GM19452 (cell line): ENCODE measurements at regions not wholly inside any gene's neighbourhood (a gene's known extent, or its start where the extent isn't known, plus 50 kb on each side); places are given as distances from the start of the nearest gene placed in this dataset.
"Not testable (repeated sequence)": the region's sequence is repeated elsewhere in the genome, so short reads cannot be mapped to it uniquely, and the experiment has no call there.

Source experiments
- ATAC-seq: cut with Tn5 transposase; IDR thresholded peaks from one replicate; pipeline ENCODE4 v1.9.1; 2021; ENCODE audit not compliant: unreplicated experiment

DNA sequence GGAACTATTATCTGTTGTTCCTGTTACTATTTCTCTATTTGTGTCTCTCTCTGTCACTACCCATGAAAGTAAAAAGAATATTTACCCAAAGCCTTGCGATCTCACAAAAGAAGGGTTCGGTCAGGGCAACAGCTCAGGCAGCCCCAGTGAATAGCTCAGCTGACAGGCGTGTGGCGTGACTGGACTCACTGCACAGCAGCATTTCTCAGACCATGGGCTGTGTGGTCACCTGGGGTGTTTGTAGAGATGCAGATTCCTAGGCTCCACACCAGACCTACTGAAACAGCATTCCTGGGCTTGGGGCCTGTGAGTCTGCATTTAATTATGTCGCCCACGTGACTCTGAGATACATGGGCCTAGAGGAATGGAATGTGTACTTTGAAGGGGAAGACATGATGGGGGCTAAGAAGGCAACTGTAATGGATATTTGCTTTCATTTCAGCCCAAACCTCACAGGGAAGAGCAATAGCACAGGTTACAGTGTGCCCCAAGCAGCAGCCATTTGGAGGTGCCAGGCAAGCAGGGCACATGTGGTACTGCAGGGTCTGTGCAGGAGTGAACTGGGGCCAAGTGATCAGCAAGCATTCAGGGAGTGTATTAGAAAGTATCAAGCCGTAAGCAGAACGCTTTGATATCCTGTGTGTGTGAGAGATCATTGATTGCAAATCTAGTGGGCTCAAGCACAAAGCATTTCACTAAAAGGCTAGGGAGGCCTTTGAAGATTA lies 90.4 kb upstream of the RBMS1 start:
- ATAC-seq: no peak

DNA sequence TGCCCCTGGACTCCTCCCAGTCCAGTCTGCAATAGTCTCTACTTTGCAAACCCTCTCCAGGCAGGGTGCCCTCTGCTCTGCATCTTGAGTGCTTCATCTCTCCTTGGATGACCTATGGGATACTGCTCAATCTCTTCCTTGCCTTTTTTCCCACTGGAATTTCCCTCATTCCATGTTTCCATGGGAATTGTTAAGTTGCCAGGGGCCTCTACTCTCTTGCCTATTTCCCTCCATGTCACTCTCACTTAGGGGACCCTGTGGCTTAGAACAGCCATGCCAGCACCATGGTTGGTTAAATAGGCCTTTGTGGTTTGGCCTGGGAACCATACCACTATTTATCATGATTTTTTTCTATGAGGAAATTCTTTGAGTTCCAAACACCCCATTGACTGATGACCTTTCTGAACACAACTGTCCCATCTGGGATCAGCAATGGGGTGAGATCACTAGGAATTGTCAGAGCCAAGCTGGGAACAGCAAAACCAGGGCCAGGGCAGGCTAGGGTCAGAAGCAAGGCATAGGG lies 91.4 kb upstream of the RBMS1 start:
- no peak for ATAC-seq

DNA sequence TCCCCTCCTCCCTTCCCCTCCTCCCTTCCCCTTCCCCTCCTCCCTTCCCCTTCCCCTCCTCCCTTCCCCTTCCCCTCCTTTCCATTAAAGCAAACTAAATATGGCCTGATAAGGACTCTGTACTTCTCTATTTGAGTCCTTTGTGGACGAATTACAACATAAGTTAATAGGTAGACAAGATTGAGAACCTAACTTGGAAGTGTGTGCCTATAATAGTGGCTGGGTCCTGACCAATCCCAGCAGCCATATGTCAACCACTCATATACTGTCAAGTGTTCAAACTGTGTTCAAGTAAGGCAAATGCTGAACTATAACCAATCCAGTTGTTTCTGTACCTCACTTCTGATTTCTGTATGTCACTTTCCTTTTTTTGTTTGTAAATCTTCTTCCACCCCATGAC lies 97.1 kb upstream of the RBMS1 start:
- ATAC-seq: no peak

DNA sequence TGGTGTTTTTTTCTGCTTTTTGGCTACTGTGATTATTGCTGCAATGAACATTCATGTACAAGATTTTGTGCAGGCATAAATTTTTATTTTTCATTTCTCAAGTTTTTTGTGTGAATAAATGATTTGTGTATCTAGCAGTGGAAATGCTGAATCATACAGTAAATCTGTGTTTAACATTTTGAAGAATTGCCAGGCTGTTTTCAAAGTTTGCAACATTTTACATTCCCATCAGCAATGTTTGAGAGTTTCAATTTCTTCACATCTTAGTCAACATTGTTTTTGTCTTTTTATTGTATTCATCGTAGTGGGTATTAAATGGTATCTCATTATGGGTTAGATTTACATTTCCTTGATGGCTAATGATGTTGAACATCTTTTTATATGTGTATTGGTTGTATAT lies 98.8 kb upstream of the RBMS1 start:
- ATAC-seq: no peak

DNA sequence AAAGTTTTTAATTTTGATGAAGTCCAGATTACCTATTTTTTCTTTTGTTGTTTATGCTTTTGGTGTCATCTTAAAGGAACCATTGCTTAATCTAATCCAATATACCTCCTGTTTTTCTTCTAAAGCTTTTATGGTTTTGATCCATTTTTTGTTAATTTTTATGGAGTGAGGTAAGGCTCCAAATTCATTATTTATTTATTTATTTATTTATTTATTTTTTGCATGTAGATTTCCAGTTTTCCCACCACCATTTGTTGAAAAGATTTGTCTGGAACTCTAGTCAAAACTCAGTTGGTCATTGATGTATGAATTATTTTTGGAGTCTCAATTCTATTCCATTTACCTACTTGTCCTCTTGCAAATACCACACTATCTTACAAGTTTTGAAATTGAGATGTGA lies 99.4 kb upstream of the RBMS1 start:
- no peak for ATAC-seq

DNA sequence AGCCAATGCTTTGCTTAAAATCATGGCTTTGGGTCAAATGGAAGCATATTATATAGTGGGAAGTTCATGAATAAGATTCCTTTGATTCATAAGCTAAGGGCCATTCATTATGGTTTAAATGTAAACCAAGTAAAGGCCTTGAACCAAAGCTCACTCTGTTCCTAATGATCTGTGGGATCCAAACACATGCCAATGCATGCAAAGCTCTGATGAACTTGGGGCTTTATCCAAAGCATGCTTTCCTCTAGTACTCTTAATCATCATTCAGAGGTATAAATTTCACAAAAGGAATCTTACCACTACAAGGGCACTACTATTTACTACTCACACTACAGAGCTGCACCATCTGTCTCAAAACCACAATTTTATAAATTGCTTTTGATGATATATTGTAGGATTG lies 102.8 kb upstream of the RBMS1 start:
- no peak for ATAC-seq

DNA sequence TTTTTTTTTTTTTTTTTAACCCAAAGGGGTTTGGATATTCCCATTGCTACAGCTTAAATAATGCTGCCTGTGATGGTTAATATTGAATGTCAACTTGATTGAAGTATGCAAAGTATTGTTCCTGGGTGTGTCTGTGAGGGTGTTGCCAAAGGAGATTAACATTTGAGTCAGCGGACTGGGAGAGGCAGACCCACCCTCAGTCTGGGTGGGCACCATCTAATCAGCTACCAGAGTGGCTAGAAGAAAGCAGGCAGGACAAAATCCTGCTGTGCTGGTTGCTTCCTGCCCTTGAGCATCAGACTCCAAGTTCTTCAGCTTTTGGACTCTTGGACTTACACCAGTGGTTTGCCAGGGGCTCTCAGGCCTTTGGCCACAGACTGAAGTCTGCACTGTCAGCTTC lies 106.8 kb upstream of the RBMS1 start:
- ATAC-seq: not testable (repeated sequence)

DNA sequence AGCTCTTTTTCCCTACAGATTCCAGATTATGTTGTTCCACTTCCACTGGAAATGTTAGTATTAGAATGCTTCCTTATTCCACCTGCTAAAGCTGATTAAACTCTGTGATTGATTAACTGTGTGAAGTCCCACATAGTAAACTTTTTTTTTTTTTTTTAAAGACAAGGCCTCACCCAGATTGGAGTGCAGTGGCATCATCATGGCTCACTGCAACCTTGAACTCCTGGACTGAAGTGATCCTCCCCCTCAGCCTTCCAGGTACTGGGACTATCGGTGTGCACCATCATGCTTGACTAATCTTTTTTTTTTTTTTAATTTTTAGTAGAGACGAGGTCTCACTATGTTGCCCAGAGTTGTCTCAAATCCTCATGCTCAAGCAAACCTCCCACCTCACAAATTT lies 108.5 kb upstream of the RBMS1 start:
- ATAC-seq: no peak

DNA sequence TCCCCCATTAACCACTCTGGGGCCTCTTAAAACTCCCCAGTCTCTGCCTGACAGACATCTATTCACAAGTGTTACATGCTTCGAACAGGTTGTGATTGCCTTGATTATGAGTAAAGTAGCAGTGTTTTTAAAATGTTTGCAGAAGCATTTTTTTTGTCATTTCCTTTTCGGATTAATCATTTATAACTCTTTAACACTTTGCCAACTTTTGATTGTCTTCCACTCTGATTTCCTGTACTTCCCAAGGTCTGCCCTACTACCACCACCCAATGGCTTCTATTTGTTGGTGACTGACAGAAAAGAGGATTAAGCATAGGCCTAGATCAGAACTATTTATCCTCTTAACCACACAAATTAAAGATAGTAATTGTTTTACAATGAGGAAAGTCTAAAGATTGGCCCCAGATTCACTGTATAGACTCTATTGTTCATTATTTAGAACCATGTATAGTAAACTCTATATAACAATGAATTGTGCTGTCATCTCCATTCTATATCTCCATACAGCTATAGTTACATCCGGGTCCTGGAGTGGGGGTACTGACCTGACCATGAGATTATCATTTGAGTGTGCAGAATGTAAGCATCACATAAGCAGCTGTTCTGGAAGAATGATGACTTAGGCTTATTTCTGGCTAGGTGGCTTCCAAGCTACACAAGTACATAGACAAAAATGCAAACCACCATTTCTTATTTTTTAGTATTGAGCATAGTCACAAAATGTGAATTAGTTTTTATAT lies 110.3 kb upstream of the RBMS1 start:
- no peak for ATAC-seq

DNA sequence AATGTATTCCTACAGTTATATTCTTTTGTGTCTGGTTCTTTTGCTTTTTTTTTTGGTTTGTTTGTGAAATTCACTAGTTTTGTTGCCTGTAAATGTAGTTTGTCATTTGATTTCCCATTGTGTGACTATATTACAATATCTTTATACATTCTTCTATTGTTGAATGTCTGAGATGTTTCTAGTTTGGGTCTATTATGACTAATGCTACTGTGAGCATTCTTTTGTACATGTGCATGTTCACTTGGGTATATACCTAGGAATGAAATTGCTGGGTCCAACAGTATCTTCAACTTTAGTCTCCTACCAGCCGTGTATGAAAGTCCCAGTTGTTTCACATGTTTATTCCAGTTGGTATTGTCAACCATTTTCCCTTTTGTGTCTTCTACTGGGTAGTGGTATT lies 112.7 kb upstream of the RBMS1 start:
- no peak for ATAC-seq

DNA sequence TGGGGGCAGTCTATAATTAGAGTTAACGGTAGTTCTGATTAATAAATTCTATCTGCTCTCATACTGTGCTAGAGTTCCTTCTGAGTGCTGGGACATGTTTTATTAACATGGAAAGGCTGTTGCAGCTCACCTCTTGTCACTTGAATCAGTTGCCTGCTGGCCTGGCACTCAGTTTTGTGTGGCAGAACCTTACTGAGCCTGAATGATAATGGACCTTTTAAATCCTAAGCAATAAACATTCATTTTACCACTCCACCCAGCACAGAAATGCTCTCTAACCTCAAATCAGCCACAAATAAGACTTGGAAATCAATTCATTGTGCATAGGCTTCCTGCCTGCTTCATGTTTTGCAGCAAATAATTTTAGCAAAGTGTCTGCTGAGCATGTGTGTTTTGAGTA lies 115.0 kb upstream of the RBMS1 start:
- ATAC-seq: no peak

DNA sequence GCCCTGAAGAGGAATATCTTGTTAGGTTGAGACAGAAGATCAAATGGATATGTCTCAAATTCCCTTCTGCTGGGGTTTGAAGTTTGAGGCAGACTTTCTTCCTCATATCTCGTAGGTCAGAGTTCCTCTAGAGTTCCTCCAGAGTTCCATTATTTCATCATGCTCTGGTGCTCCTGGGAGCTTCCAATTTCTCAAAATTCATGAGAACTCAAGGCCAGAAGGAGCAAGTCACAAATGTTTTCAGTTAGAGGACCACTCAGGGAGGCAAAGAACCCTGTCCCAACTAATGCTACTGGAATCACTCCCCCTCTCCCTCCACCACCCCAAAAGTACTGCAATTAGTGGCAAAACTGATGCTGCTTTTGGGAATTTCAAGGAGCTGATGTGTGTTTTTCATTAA lies 115.7 kb upstream of the RBMS1 start:
- no peak for ATAC-seq

DNA sequence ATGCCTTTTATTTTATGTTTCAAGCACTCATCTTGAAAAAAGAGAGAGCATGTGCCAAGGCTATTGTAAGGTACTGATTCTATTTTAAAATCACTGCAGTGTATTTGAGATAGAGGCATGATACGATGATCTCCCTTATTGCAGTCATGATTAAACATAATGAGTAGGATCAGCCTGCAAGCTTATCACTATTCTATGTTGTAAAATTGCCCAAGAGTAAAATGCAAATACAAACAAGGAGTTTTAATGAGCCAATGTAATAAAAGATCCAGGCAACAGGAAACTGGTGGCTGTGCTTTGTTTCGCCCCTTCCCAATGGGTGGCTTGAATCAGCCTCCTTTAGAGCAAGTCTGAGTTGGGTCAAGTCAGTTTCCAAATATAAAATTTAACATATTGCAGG lies 116.4 kb upstream of the RBMS1 start:
- no peak for ATAC-seq

DNA sequence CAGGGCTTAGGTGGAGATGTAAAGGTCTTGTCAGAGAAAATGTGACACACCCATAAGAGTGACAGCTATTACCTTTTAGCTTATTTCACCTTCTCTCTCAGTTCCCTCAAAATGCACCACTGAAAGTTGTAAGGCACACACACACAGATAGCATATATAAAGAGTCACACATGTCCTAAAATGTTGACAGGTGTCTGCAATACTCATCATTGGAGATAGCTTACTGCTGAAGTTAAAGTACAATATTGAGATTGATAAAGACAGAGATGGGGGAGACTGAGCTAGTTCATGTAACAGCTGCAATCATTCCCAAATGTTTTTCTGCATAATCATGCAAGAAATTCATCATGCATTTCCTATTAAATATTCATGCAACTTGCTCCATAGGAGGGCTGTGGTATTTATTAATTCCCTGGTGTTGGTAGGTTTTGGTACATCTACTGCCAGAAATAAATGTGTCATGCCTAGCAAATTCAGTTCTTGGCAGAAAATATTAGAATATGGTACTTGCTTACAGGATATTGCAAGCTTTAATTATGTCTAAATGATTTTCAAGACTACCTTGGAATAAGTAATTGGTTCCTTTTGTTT lies 118.8 kb upstream of the RBMS1 start:
- ATAC-seq: no peak

DNA sequence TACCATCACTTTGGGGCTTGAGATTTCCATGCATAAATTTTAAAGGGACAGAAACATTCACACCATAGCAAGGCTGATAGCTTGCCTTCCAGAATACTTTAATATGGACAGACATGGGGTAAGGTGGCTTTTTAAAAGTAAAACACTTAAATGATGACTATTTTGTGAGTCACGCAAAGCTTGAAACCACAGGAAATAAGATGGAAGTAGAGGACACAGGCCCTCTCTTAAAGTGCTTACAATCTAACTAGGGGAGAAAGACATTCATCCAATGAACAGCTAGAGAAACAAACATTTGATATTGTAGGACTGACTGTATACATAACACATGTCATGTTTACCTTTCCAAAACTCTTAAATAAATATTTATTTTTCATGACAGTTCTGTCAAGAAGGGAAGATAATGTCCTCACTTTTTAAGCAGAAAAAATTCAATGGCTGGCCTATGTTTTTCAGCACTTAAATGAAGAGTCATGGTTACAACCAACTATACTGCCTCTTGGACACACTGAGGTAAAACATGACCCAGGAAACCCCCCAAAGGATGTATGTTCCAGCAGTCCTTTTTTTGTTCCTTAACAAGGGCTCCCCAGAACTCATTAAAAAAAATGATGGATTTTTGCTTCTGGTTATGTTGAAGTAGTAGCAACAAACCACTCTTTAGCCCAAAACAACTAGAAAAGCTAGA lies 120.0 kb upstream of the RBMS1 start:
- no peak for ATAC-seq

DNA sequence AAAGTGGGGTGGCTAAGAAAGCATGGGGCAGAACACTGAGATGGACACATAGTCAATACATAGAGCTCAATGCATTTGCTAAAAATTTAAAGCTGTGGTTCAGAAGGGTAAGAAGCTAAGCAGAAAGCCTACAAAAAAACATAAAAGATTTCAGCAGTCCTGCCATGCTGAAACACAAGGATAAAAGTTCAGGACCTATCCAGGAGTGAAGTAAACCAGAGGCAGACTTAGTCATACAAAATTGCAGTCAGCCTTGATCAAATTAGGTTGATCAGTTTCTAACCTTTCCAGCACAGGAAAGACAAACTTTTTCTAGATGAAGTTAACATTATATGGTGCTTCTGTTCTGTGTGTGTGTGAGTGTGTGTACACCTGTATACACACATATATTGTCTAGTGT lies 120.8 kb upstream of the RBMS1 start:
- ATAC-seq: no peak

DNA sequence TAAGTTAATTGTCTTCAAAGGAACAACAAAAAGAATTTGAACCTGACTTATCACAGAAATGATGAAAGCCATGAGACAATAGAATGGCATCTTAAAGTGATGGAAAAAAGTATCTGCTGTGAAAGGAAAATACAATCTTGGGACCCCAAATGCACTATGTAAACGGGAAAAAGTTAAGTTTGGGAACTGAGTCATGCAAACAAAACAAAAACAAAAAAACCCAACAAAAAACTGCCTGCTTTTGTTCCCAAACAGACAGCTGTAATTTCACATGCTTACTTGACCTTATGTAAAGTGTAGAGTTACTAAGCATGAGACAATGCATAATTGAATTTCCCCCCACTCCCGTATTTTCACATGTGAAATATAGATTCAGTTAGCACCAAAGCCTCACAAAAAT lies 122.1 kb upstream of the RBMS1 start:
- ATAC-seq: no peak

DNA sequence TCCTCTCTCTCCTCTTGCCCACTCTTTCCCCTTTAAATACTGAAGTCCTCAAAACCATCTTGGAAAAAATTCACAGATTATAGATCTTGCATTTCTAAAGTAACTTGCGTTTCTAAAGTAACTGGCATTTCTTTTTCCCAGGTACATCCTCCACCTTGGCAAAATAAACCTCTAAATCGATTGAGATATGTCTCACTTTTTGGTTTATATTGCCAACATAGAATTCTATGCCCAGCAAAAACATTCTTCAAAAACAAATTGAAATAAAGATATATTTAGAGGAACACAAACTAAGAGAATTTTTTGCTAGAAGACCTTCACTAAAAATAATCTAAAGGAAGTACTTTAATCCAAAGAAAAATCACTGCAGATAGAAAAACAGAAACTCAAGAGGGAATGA lies 122.5 kb upstream of the RBMS1 start:
- no peak for ATAC-seq

DNA sequence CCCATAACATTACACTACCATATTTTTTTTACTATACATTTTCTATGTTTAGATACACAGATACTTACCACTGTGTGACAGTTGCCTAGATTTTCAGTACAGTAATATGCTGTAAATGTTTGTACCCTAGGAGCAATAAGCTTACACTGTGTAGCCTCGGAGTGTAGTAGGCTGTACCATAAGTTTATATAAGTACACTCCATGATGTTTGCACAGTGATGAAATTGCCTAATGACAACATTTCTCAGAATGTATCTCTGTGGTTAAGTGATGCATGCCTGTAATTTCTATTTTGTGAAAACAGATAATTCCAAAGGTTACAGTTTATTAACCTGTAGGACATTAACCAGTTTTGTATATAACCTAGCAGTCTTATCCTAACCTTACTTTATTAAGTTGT lies 128.1 kb upstream of the RBMS1 start:
- ATAC-seq: no peak

DNA sequence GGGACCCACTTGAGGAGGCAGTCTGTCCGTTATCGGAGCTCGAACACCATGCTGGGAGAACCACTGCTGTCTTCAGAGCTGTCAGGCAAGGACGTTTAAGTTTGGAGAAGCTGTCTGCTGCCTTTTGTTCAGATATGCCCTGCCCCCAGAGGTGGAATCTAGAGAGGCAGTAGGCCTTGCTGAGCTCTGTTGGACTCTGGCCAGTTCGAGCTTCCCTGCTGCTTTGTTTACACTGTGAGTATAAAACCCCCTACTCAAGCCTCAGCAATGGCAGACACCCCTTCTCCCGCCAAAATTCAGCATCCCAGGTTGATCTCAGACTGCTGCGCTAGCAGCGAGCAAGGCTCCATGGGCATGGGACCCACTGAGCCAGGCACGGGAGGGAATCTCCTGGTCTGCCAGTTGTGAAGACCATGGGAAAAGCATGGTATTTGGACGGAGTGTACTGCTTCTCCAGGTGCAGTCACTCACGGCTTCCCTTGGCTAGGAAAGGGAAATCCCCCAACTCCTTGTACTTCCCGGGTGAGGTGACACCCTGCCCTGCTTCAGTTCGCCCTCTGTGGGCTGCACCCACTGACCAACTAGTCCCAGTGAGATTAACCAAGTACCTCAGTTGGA lies 134.5 kb upstream of the RBMS1 start:
- ATAC-seq: not testable (repeated sequence)

DNA sequence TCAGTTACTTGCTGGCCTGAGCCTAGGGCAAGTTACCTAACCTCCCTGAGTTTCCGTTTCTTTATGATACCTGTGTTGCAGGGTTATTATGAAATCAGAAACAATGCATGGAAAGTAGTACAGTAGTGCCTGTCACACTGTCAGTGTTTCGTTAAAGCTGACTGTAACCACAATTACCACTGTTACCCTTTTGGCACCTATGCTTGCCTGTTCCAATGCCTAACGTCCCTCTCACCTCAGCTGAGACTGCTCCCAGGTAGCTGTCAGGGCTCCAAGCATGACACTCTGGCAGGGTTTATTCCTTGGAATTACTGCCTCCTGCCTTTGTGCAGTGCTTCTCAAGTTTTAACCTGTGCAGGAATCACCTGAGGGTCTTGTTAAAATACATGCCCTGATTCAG lies 135.2 kb upstream of the RBMS1 start:
- no peak for ATAC-seq
